MCF 10A (cell line): ENCODE measurements at regions not wholly inside any gene's neighbourhood (a gene's known extent, or its start where the extent isn't known, plus 50 kb on each side); places are given as distances from the start of the nearest gene placed in this dataset.
"Not testable (repeated sequence)": the region's sequence is repeated elsewhere in the genome, so short reads cannot be mapped to it uniquely, and the experiment has no call there.

Source experiments
- BruUV-seq: library from RNA; stranded (reverse); fragments of 400-500 nt; replicated peaks from 2 replicates; lab custom pipeline; 2021; lab: Mats Ljungman, UMichigan
- CTCF ChIA-PET: fragments of 300-600 bp; sonication (Branson Sonifier 250); formaldehyde crosslinking; extraction: SDS; loops from one replicate; lab custom pipeline; 2021; ENCODE audit warnings: antibody characterized with exemption, inconsistent platforms; lab: Yijun Ruan, JAX
- POLR2A ChIA-PET: fragments of 300-600, 350-650 bp; sonication (Branson Sonifier 250); formaldehyde crosslinking; extraction: SDS; loops from one replicate; lab custom pipeline; 2020; ENCODE audit warnings: antibody characterized with exemption, inconsistent platforms; lab: Yijun Ruan, JAX
- DNase-seq: peaks from one replicate; pipeline ENCODE4 v3.0.0-alpha.2; 2018; ENCODE audit not compliant: unreplicated experiment
- H3K27ac Mint-ChIP-seq: one replicate; pipeline ENCODE4 v1.8.0; 2022; ENCODE audit warnings: mild to moderate bottlenecking, low read depth, mixed read lengths; ENCODE audit not compliant: unreplicated experiment
- H3K27me3 Mint-ChIP-seq: one replicate; pipeline ENCODE4 v1.8.0; 2022; ENCODE audit warnings: mixed read lengths; ENCODE audit not compliant: insufficient read depth, unreplicated experiment
- H3K36me3 Mint-ChIP-seq: one replicate; pipeline ENCODE4 v1.8.0; 2022; ENCODE audit warnings: mild to moderate bottlenecking, moderate library complexity, mixed read lengths; ENCODE audit not compliant: insufficient read depth, unreplicated experiment
- H3K4me1 Mint-ChIP-seq: one replicate; pipeline ENCODE4 v1.8.0; 2022; ENCODE audit warnings: mixed read lengths; ENCODE audit not compliant: insufficient read depth, unreplicated experiment
- H3K4me3 Mint-ChIP-seq: one replicate; pipeline ENCODE4 v1.8.0; 2022; ENCODE audit warnings: mild to moderate bottlenecking, moderate library complexity, mixed read lengths; ENCODE audit not compliant: unreplicated experiment
- H3K9me3 Mint-ChIP-seq: one replicate; pipeline ENCODE4 v1.8.0; 2022; ENCODE audit warnings: mixed read lengths; ENCODE audit not compliant: unreplicated experiment
- intact Hi-C: fragments of 100-400 bp; cut with micrococcal nuclease; formaldehyde crosslinking; loops from 2 replicates; pipeline ENCODE4 v1.14.1; 2022
- TF ChIP-seq, protein P1 (sequence below): fragments of 200-600 bp; IDR thresholded peaks from one replicate; pipeline ENCODE4 v1.8.0; 2022; ENCODE audit warnings: antibody characterized with exemption, mild to moderate bottlenecking; ENCODE audit not compliant: unreplicated experiment

- peaks cover 15% of the 10 kb centered on the region for H3K9me3 Mint-ChIP-seq
- POLR2A ChIA-PET = no interaction called here
- intact Hi-C loops = no loop called here
- H3K4me3 Mint-ChIP-seq = no peak overlapping the region
- H3K36me3 Mint-ChIP-seq = no peaks in the 10 kb centered on the region
- no TSS peak for BruUV-seq
- DNase-seq = no peak
- H3K27me3 Mint-ChIP-seq = no peaks in the 10 kb centered on the region
- TF ChIP-seq, protein P1, sequence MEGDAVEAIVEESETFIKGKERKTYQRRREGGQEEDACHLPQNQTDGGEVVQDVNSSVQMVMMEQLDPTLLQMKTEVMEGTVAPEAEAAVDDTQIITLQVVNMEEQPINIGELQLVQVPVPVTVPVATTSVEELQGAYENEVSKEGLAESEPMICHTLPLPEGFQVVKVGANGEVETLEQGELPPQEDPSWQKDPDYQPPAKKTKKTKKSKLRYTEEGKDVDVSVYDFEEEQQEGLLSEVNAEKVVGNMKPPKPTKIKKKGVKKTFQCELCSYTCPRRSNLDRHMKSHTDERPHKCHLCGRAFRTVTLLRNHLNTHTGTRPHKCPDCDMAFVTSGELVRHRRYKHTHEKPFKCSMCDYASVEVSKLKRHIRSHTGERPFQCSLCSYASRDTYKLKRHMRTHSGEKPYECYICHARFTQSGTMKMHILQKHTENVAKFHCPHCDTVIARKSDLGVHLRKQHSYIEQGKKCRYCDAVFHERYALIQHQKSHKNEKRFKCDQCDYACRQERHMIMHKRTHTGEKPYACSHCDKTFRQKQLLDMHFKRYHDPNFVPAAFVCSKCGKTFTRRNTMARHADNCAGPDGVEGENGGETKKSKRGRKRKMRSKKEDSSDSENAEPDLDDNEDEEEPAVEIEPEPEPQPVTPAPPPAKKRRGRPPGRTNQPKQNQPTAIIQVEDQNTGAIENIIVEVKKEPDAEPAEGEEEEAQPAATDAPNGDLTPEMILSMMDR = no peak
- H3K4me1 Mint-ChIP-seq = peaks cover 8% of the 10 kb centered on the region
- no peak overlapping the region for H3K27ac Mint-ChIP-seq
- CTCF ChIA-PET = interaction anchor here (0.6 kb wide), 1 partner anchor 179 kb away, joined by 3 read pairs; no protein-coding TSS in a partner anchor
Observed at GRCh38 chr5:38678076-38678475, 121.6 kb upstream of the LIFR start.

- H3K4me3 Mint-ChIP-seq, intact Hi-C loops, H3K27me3 Mint-ChIP-seq, BruUV-seq, H3K4me1 Mint-ChIP-seq, H3K27ac Mint-ChIP-seq, POLR2A ChIA-PET, H3K36me3 Mint-ChIP-seq, DNase-seq: not testable (repeated sequence)
- CTCF ChIA-PET = interaction anchor here (0.7 kb wide), 1 partner anchor 244 kb away, joined by 3 read pairs; no protein-coding TSS in a partner anchor
- H3K9me3 Mint-ChIP-seq = peaks cover 15% of the 10 kb centered on the region
Observed at GRCh38 chr5:38678697-38679096, 122.3 kb upstream of the LIFR start.

- CTCF ChIA-PET = interaction anchor here (1.6 kb wide), 1 partner anchor 101 kb away, joined by 3 read pairs; no protein-coding TSS in a partner anchor
- TF ChIP-seq, protein P1 = no peak
Observed at GRCh38 chr5:38680094-38680825, 123.8 kb upstream of the LIFR start.

GRCh38 chr5:38681029-38681706 is 124.7 kb upstream of the LIFR start:
- Mint-ChIP-seq H3K27ac (no peak overlapping the region), H3K36me3 (no peaks in the 10 kb centered on the region), H3K4me1 (no peaks in the 10 kb centered on the region), H3K27me3 (peaks cover 2% of the 10 kb centered on the region), H3K4me3 (no peak overlapping the region), H3K9me3 (no peaks in the 10 kb centered on the region)
- TF ChIP-seq, protein P1 = no peak
- intact Hi-C loops = no loop called here
- ChIA-PET POLR2A (no interaction called here), CTCF (interaction anchor here (1.6 kb wide), 1 partner anchor 100 kb away, joined by 3 read pairs; no protein-coding TSS in a partner anchor)
- no peak for DNase-seq
- BruUV-seq = no TSS peak

More at GRCh38 chr5:38680094-38680825, 123.8 kb upstream of the LIFR start:
- Mint-ChIP-seq H3K36me3 (no peaks in the 10 kb centered on the region), H3K27ac (no peak overlapping the region), H3K4me3 (no peak overlapping the region), H3K9me3 (peaks cover 6% of the 10 kb centered on the region), H3K4me1 (no peaks in the 10 kb centered on the region), H3K27me3 (no peaks in the 10 kb centered on the region)
- POLR2A ChIA-PET = no interaction called here
- no peak for DNase-seq
- BruUV-seq = no TSS peak
- intact Hi-C loops = no loop called here
